Activated B cell treated with CpG ODN at 0.5 μM for 24 hours (primary cell): ENCODE measurements at regions not wholly inside any gene's neighbourhood (a gene's known extent, or its start where the extent isn't known, plus 50 kb on each side); places are given as distances from the start of the nearest gene placed in this dataset.
A peak's percentile ranks its signal among the peaks of the same experiment; 100 is the strongest.
"Not testable (repeated sequence)": the region's sequence is repeated elsewhere in the genome, so short reads cannot be mapped to it uniquely, and the experiment has no call there.

Experiments used
- ATAC-seq: fragments of 200-7000 bp; cut with Tn5 transposase; one replicate; pipeline ENCODE4 v1.10.0; 2021; ENCODE audit warnings: low read depth, mild to moderate bottlenecking, moderate library complexity
- CTCF ChIA-PET: fragments of 350-600 bp; sonication (Branson Sonifier 250); formaldehyde crosslinking; loops from one replicate; lab custom pipeline; 2021; ENCODE audit warnings: antibody characterized with exemption; lab: Charles Lee
- POLR2A ChIA-PET: fragments of 350-600 bp; sonication (Branson Sonifier 250); formaldehyde crosslinking; loops from one replicate; lab custom pipeline; 2021; ENCODE audit warnings: antibody characterized with exemption; lab: Charles Lee
- DNase-seq: peaks from one replicate; pipeline ENCODE4 v3.0.0; 2022
- H3K27ac Mint-ChIP-seq: one replicate; pipeline ENCODE4 v1.8.0; 2020; ENCODE audit warnings: mixed read lengths
- H3K27me3 Mint-ChIP-seq: one replicate; pipeline ENCODE4 v1.8.0; 2021; ENCODE audit warnings: mixed read lengths
- H3K36me3 Mint-ChIP-seq: one replicate; pipeline ENCODE4 v1.8.0; 2021; ENCODE audit warnings: low read depth, mixed read lengths
- H3K4me1 Mint-ChIP-seq: one replicate; pipeline ENCODE4 v1.8.0; 2021; ENCODE audit warnings: mixed read lengths
- H3K4me3 Mint-ChIP-seq: one replicate; pipeline ENCODE4 v1.8.0; 2020; ENCODE audit warnings: mild to moderate bottlenecking, mixed read lengths
- H3K9me3 Mint-ChIP-seq: one replicate; pipeline ENCODE4 v1.8.0; 2020; ENCODE audit warnings: mixed read lengths
- CTCF ChIP-seq: fragments of 200-600 bp; IDR thresholded peaks from one replicate; pipeline ENCODE4 v1.8.0; 2022; ENCODE audit warnings: antibody characterized with exemption, mild to moderate bottlenecking
- intact Hi-C: fragments of 100-400 bp; cut with micrococcal nuclease; formaldehyde crosslinking; loops from one replicate; pipeline ENCODE4 v1.15.1; 2024

GRCh38 chr7:3162289-3162688 is 118.6 kb upstream of the CARD11 start:
- H3K4me3 Mint-ChIP-seq = no peak overlapping the region
- intact Hi-C loops = no loop called here
- H3K27me3 Mint-ChIP-seq = peaks cover 8% of the 10 kb centered on the region
- no peak overlapping the region for H3K27ac Mint-ChIP-seq
- peaks cover 3% of the 10 kb centered on the region for H3K9me3 Mint-ChIP-seq
- ChIA-PET POLR2A (no interaction called here), CTCF (interaction anchor here (0.9 kb wide), 1 partner anchor 44 kb away, joined by 3 read pairs; no protein-coding TSS in a partner anchor)
- H3K36me3 Mint-ChIP-seq = no peaks in the 10 kb centered on the region
- peaks cover 2% of the 10 kb centered on the region for H3K4me1 Mint-ChIP-seq
- ATAC-seq (peak; percentile 21), DNase-seq (no peak)
- TF ChIP-seq CTCF = no peak

GRCh38 chr7:3162798-3163197 is 119.1 kb upstream of the CARD11 start:
- CTCF ChIA-PET = interaction anchor here (0.9 kb wide), 1 partner anchor 45 kb away, joined by 3 read pairs; no protein-coding TSS in a partner anchor
- H3K4me1 Mint-ChIP-seq, H3K27me3 Mint-ChIP-seq, intact Hi-C loops, H3K36me3 Mint-ChIP-seq, POLR2A ChIA-PET, H3K4me3 Mint-ChIP-seq, DNase-seq, H3K27ac Mint-ChIP-seq, ATAC-seq, H3K9me3 Mint-ChIP-seq: not testable (repeated sequence)

GRCh38 chr7:3164380-3164792 is 120.7 kb upstream of the CARD11 start:
- Mint-ChIP-seq H3K4me3 (no peak overlapping the region), H3K4me1 (no peaks in the 10 kb centered on the region), H3K27ac (no peak overlapping the region), H3K36me3 (no peaks in the 10 kb centered on the region), H3K9me3 (peaks cover 3% of the 10 kb centered on the region), H3K27me3 (peaks cover 18% of the 10 kb centered on the region)
- intact Hi-C loops = no loop called here
- TF ChIP-seq CTCF = no peak
- ChIA-PET POLR2A (no interaction called here), CTCF (no interaction called here)
- no peak for ATAC-seq
- DNase-seq = no peak

GRCh38 chr7:3165681-3166580 is 122.3 kb upstream of the CARD11 start:
- POLR2A ChIA-PET = no interaction called here

GRCh38 chr7:3167551-3167950 is 123.9 kb upstream of the CARD11 start:
- ChIA-PET CTCF (no interaction called here), POLR2A (no interaction called here)
- intact Hi-C loops = no loop called here
- Mint-ChIP-seq H3K27me3 (peaks cover 20% of the 10 kb centered on the region), H3K4me3 (no peak overlapping the region), H3K4me1 (no peaks in the 10 kb centered on the region), H3K27ac (no peak overlapping the region), H3K36me3 (no peaks in the 10 kb centered on the region), H3K9me3 (peaks cover 5% of the 10 kb centered on the region)
- no peak for TF ChIP-seq CTCF
- ATAC-seq = no peak
- DNase-seq = no peak

More at GRCh38 chr7:3165681-3166580, 122.3 kb upstream of the CARD11 start:
- H3K4me3 Mint-ChIP-seq = no peak overlapping the region
- no peak for TF ChIP-seq CTCF
- CTCF ChIA-PET = no interaction called here
- peaks cover 17% of the 10 kb centered on the region for H3K27me3 Mint-ChIP-seq
- no peak for DNase-seq
- no peaks in the 10 kb centered on the region for H3K36me3 Mint-ChIP-seq
- intact Hi-C loops = no loop called here
- H3K9me3 Mint-ChIP-seq = peaks cover 3% of the 10 kb centered on the region
- ATAC-seq = no peak
- H3K27ac Mint-ChIP-seq = no peak overlapping the region
- no peaks in the 10 kb centered on the region for H3K4me1 Mint-ChIP-seq
